ENCODE measurements at regions not wholly inside any gene's neighbourhood (a gene's known extent, or its start where the extent isn't known, plus 50 kb on each side); places are given as distances from the start of the nearest gene placed in this dataset.

- H3K4me3 ChIP-seq (ENCODE audit: low read depth, low read length): no peak overlapping the region
- ChIA-PET CTCF (no interaction called here), POLR2A (interaction anchor here (1.6 kb wide), 1 partner anchor 50 kb away, joined by 4 read pairs; the partner anchor contains the start of gene KLF6)
- TF ChIP-seq CTCF (IDR thresholded peaks at IDR 0.05; ENCODE audit: insufficient read depth, low read length, missing control alignments): no peak
- DNase-seq (ENCODE audit: low read depth, low spot score): no peak
These were observed 49.9 kb upstream of the KLF6 start for GRCh38 chr10:3834947-3835346.

Data from AG04449 (cell line).